Activated CD4-positive, CD25-positive, alpha-beta regulatory T cell (primary cell): ENCODE measurements at regions not wholly inside any gene's neighbourhood (a gene's known extent, or its start where the extent isn't known, plus 50 kb on each side); places are given as distances from the start of the nearest gene placed in this dataset.

Experiments
- DNase-seq, 4 experiments: peaks; one replicate each; lab custom pipeline; 2025; lab: John Stamatoyannopoulos, UW

GRCh38 chr1:13968361-13968760, 268.4 kb downstream of the PRDM2 start:
- DNase-seq = no peak

GRCh38 chr1:13970631-13971247, 270.8 kb downstream of the PRDM2 start:
- no peak for DNase-seq

DNA sequence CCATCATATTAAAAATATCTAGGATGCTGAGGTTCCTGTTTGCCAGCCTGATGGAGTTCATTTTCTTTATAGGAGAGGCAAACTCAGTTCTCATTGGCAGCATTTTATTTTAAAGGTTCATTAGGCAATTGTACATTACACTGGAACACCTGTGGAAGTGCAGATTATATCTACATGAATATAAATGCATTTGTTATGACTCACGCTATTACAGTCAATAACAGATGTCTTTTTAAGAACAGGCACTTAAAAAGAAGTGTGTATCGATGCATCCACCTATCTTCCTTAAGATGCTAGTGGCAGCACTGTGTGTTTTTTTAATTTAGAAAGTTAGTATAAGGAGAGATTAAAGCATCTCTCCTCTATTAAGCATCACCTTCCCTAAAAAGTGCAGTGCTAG, 276.5 kb downstream of the PRDM2 start:
- DNase-seq = no peak

GRCh38 chr1:13981142-13981541, 281.2 kb downstream of the PRDM2 start:
- DNase-seq = no peak

GRCh38 chr1:13983393-13983792, 283.4 kb downstream of the PRDM2 start:
- no peak for DNase-seq

DNA sequence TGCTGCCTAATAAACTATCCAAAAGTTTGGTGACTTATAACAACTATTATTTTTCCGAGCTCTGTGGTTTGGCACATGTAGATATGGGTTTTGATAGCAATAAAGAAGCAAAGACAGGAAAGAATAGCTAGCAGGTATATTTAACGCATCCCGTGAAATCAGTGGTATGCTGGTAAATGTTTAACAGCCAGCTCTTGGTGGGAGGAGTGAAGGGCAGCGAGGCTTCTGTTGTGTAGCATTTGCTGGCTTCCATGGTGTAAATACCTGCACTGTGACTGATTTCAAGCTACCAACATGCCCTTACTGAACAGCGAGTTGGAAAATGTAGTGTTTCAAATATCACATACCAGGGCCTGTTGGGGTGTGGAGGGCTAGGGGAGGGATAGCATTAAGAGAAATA, 291.0 kb downstream of the PRDM2 start:
- no peak for DNase-seq

GRCh38 chr1:13992489-13993285, 292.7 kb downstream of the PRDM2 start:
- DNase-seq = no peak

- no peak for DNase-seq
Observed at GRCh38 chr1:13994386-13994785, 294.4 kb downstream of the PRDM2 start.

DNA sequence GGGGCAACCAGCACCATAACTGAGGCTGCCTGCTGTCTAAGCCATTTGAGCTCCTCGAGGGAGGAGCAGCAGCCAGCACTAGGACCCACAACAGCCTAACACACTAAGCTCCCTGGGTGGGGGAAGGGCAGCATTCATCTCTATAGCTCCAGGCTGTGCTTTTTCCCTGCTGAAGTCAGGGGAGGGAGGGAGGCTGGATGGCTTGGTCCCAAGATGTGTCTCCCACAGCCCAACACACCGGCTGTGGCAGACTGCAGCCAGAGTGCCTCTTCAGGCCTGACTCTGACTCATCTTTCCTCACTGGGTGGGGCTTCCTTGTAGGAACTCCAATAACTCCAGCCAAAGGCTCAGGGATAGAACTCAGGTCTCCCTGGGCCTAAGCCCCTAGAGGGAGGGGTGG, 296.3 kb downstream of the PRDM2 start:
- DNase-seq = no peak

DNA sequence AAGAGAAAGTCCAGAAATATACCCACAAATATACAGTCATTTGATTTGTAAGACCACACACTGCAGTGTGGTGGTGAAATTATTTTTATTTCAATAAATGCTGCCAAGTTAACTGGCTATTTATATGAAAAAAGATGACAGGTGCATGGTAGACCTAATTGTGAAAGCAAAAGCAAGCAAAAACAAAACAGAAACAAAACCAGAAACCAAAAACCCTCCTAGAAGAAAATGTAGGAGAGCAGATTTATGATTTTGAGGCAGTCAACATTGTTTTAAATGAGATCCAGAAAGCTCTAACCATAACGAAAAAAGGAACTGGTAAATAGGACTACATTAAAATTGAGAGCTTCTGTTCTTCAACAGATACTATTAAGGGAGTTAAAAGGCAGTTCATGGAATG, 303.6 kb downstream of the PRDM2 start:
- DNase-seq = no peak

GRCh38 chr1:14009582-14009981, 309.6 kb downstream of the PRDM2 start:
- DNase-seq = no peak

DNA sequence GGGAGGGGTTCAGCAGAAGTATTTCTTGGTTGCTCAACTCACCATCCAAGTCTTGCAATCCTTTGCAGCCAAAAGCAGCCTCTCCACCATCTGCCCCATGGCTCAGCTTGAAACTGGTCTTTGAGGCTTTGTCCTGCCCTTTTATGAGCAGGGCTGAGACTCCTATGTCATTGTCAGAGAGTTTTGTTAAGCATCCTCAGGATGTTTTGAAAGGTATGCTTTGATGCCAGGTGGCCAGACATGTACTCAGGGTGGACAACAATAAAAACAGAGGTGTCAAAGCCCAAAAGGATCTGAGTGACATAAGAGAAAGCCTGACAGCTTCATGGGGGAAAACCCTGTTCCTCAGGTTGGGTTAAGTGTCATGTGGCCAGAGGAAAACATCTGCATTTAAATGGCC, 310.5 kb downstream of the PRDM2 start:
- DNase-seq = no peak

DNA sequence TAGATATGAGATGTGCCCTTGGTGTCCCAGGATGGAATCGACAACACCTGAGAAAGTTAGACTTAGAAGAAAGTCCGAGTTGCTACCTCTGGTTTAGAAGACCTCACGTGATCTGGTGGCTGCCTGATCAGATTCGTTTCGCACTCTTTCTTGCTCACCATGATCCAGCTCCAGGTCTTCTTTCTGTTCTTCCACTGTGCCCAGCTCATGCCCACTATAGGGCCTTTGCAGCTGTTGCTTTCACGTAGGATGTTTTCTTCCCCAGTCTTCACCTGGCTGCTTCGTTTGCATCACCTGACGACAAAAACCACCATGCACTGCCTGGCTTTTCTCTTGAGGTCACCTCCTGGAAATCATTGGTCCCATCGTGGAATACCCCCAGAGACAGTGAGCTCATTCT, 311.1 kb downstream of the PRDM2 start:
- DNase-seq = no peak

DNA sequence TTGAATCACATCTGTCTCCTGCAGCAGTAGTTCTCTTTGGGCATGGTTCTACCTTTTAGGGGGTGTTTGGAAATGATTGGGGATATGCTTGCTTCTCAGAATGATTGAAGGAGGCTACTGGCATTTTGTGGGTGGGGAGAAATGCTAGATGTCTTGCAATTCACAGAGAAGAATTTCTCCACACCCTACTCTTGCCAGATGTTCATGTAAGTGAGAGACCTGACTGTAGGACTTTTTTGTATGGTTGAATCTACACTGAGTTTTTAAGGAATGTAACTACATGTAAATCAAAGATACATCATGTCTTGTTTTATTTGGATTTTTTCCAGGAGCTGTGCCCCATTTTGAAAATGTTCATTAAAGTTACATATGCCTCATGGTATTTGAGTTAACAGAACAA, 311.9 kb downstream of the PRDM2 start:
- no peak for DNase-seq

DNA sequence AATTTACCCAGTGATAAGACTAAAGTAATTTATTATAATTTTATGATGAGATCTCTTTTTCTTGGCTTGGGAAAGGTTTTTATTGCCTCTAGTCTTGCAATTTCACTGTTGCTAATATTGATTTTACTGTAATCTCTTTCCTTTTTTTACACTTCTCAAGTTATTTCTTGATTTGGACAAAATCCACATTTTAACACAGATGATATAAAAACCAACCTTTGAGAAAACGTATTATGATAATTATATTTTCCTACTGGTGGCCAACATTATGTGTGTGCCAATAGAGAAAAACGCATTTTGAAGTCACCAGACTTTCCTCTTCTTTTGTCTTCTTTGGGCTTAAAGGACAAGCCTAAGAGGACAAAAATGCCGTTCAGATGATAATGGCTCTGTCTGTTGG, 314.9 kb downstream of the PRDM2 start:
- no peak for DNase-seq

- no peak for DNase-seq
Observed at GRCh38 chr1:14015917-14016316, 315.9 kb downstream of the PRDM2 start.

- DNase-seq = no peak
Observed at GRCh38 chr1:14017531-14017961, 317.6 kb downstream of the PRDM2 start.

DNA sequence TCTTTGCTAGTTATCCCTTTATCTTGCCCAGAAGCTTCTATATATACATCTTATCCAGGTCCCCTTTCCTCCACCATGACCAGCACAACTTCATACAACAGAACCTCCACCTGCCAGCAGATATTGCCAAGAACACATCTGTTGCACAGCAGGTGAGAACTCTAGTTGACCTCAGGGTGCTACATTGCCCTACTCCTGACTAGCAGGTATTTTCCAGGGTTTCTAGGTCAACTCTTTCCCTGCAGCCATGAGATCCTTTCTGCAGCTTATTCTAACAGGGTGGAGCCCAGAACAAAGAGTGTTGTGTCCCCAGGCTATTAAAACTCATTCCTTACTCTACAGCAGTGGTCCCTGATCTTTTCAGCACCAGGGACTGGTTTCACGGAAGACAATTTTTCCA, 319.5 kb downstream of the PRDM2 start:
- DNase-seq = no peak

- DNase-seq = no peak
Observed at GRCh38 chr1:14020006-14020405, 320.0 kb downstream of the PRDM2 start.

DNA sequence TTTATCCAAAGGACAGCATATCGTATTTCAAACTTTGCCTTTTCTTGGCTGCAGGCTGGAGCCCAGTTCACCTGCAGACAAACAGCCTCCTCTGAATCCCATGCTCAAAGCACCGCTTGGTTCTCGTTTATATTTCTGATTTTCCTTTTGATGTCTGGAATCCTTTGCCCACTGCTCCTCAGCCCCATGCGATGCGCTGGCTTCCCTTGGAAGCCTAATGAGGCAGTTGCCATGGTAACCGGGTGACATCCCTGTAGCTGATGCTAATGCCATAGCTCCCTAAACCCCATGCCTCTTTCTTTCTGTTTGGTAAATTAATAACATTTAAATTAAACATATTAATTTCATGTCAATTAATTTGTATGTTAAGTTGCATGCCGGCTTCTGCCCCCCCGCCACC, 327.1 kb downstream of the PRDM2 start:
- DNase-seq = no peak

GRCh38 chr1:14031461-14031860, 331.5 kb downstream of the PRDM2 start:
- no peak for DNase-seq

GRCh38 chr1:14034506-14034905, 334.5 kb downstream of the PRDM2 start:
- no peak for DNase-seq

DNA sequence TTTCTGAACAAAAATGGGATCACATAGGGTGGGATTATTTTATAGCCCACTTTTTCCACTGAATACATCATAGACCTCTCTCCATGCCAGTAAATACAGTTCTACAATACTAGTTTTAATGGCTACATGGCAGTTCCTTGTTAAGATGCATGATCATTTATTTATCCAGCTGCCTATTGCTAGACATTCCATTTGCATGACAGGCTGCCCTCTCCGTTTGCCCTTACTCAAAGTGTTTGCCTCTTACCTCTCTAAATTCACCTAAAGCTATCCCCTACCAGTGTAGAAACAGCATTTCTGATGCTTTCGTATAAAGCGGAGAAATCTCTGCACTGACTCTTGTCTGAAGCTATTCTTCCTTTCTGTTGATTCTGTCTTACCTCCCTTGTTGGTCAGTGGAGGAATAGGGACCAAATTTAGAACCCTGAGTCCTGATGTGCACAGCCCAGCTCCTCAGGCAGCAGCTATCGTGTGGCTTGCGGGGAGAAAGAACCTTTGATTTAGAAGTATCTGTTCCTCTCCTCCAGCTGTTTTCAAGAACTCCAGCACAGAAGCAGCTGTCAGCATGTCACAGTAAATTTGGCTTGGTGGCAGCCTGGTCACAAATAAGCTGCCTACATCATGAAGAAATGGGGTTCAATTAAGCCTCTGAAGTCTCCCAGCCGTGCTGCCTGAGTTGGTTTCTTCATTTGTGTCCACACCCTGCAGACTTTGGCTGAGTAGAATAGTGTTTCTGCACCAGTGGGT, 337.3 kb downstream of the PRDM2 start:
- DNase-seq = no peak
